ENCODE measurements at regions not wholly inside any gene's neighbourhood (a gene's known extent, or its start where the extent isn't known, plus 50 kb on each side); places are given as distances from the start of the nearest gene placed in this dataset.

- H3K4me2 ChIP-seq, result no peak overlapping the region
- H4K20me1 ChIP-seq (ENCODE audit: insufficient read depth, poor library complexity, severe bottlenecking), result no peaks in the 10 kb centered on the region
- DNase-seq (ENCODE audit: low spot score), result no peak
- no peaks in the 10 kb centered on the region for H3K27me3 ChIP-seq
- no peaks in the 10 kb centered on the region for H3K4me1 ChIP-seq (ENCODE audit: insufficient read depth)
- no peak overlapping the region for H2AFZ ChIP-seq
- TF ChIP-seq EZH2phosphoT487 (IDR thresholded peaks at IDR 0.05; ENCODE audit: low read depth, severe bottlenecking, unreplicated experiment) (no peak), EZH2 (IDR thresholded peaks at IDR 0.05; ENCODE audit: borderline replicate concordance) (no peak)
- TF ChIP-seq, protein P1, sequence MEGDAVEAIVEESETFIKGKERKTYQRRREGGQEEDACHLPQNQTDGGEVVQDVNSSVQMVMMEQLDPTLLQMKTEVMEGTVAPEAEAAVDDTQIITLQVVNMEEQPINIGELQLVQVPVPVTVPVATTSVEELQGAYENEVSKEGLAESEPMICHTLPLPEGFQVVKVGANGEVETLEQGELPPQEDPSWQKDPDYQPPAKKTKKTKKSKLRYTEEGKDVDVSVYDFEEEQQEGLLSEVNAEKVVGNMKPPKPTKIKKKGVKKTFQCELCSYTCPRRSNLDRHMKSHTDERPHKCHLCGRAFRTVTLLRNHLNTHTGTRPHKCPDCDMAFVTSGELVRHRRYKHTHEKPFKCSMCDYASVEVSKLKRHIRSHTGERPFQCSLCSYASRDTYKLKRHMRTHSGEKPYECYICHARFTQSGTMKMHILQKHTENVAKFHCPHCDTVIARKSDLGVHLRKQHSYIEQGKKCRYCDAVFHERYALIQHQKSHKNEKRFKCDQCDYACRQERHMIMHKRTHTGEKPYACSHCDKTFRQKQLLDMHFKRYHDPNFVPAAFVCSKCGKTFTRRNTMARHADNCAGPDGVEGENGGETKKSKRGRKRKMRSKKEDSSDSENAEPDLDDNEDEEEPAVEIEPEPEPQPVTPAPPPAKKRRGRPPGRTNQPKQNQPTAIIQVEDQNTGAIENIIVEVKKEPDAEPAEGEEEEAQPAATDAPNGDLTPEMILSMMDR (IDR thresholded peaks at IDR 0.05; ENCODE audit: poor library complexity), result no peak
- H3K9me2 ChIP-seq (replicated peaks; ENCODE audit: insufficient read depth), result no peaks in the 10 kb centered on the region
- H3K27ac ChIP-seq, result no peak overlapping the region
- H3K4me3 ChIP-seq, result no peak overlapping the region
- H3K36me3 ChIP-seq (replicated peaks; ENCODE audit: insufficient read depth, low read depth), result no peaks in the 10 kb centered on the region
- no peaks in the 10 kb centered on the region for H3K79me2 ChIP-seq
- 97% methylated on average over 30 of the region's 30 CpGs for WGBS (ENCODE audit: low lambda C conversion rate, missing lambda C conversion rate)
- H3K9me3 ChIP-seq (ENCODE audit: low read depth), result no peaks in the 10 kb centered on the region
These were observed 892.5 kb upstream of the LRRTM1 start for GRCh38 chr2:81196933-81197628.

GRCh38 chr2:81196383-81196851, 891.9 kb upstream of the LRRTM1 start:
- DNase-seq (ENCODE audit: low spot score), result no peak
- no peaks in the 10 kb centered on the region for H3K27me3 ChIP-seq
- no peaks in the 10 kb centered on the region for H3K4me1 ChIP-seq (ENCODE audit: insufficient read depth)
- H3K36me3 ChIP-seq (replicated peaks; ENCODE audit: insufficient read depth, low read depth), result no peaks in the 10 kb centered on the region
- no peak overlapping the region for H3K4me2 ChIP-seq
- no peak overlapping the region for H3K27ac ChIP-seq
- H3K4me3 ChIP-seq, result no peak overlapping the region
- H3K79me2 ChIP-seq, result no peaks in the 10 kb centered on the region
- TF ChIP-seq, protein P1 (IDR thresholded peaks at IDR 0.05; ENCODE audit: poor library complexity), result no peak
- TF ChIP-seq EZH2phosphoT487 (IDR thresholded peaks at IDR 0.05; ENCODE audit: low read depth, severe bottlenecking, unreplicated experiment) (no peak), EZH2 (IDR thresholded peaks at IDR 0.05; ENCODE audit: borderline replicate concordance) (no peak)
- no peak overlapping the region for H2AFZ ChIP-seq
- H3K9me2 ChIP-seq (replicated peaks; ENCODE audit: insufficient read depth), result no peaks in the 10 kb centered on the region
- H3K9me3 ChIP-seq (ENCODE audit: low read depth), result no peaks in the 10 kb centered on the region
- WGBS (ENCODE audit: low lambda C conversion rate, missing lambda C conversion rate), result 95% methylated on average over 14 of the region's 25 CpGs
- no peaks in the 10 kb centered on the region for H4K20me1 ChIP-seq (ENCODE audit: insufficient read depth, poor library complexity, severe bottlenecking)

DNA sequence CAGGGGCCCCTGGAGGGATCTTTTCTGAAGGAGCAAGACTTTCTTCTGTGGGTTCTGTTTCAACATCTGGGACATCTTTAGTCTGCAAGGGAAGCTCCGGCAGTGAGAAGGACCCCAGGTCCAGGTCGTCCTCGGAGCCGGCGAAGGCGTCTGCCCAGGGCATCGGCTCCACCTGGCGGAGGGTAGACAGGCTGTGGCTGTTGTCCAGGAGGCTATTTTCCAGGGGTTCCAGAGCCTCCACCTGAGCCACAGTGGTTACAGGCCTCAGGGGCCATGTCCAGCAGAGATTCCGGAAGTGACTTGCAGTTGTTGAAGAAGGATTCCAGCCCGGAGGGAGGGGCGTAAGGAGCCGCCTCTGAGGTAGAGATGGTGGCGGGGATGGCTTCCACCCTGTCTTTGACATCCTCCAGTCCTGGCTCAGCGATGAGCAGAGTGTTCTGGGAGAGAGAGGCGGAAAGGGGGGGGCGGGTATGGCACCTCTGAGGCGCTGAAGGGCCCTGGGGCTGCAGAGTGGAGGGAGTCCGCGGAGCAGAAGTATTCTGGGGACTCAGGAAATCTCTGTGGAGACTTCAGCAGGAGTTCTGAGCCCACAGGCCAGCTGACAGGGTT, 891.3 kb upstream of the LRRTM1 start:
- Histone ChIP-seq H3K9me3 (ENCODE audit: low read depth) (no peaks in the 10 kb centered on the region), H3K79me2 (no peaks in the 10 kb centered on the region), H4K20me1 (ENCODE audit: insufficient read depth, poor library complexity, severe bottlenecking) (no peaks in the 10 kb centered on the region), H3K27ac (no peak overlapping the region), H2AFZ (no peak overlapping the region), H3K27me3 (no peaks in the 10 kb centered on the region), H3K36me3 (replicated peaks; ENCODE audit: insufficient read depth, low read depth) (no peaks in the 10 kb centered on the region), H3K4me2 (no peak overlapping the region), H3K4me3 (no peak overlapping the region), H3K9me2 (replicated peaks; ENCODE audit: insufficient read depth) (no peaks in the 10 kb centered on the region), H3K4me1 (ENCODE audit: insufficient read depth) (no peaks in the 10 kb centered on the region)
- DNase-seq (ENCODE audit: low spot score), result no peak
- TF ChIP-seq EZH2phosphoT487 (IDR thresholded peaks at IDR 0.05; ENCODE audit: low read depth, severe bottlenecking, unreplicated experiment), result no peak
- TF ChIP-seq EZH2 (IDR thresholded peaks at IDR 0.05; ENCODE audit: borderline replicate concordance), result no peak
- TF ChIP-seq, protein P1 (IDR thresholded peaks at IDR 0.05; ENCODE audit: poor library complexity), result no peak
- WGBS (ENCODE audit: low lambda C conversion rate, missing lambda C conversion rate), result 96% methylated on average over 19 of the region's 19 CpGs
